ENCODE measurements at regions not wholly inside any gene's neighbourhood (a gene's known extent, or its start where the extent isn't known, plus 50 kb on each side); places are given as distances from the start of the nearest gene placed in this dataset.

DNA sequence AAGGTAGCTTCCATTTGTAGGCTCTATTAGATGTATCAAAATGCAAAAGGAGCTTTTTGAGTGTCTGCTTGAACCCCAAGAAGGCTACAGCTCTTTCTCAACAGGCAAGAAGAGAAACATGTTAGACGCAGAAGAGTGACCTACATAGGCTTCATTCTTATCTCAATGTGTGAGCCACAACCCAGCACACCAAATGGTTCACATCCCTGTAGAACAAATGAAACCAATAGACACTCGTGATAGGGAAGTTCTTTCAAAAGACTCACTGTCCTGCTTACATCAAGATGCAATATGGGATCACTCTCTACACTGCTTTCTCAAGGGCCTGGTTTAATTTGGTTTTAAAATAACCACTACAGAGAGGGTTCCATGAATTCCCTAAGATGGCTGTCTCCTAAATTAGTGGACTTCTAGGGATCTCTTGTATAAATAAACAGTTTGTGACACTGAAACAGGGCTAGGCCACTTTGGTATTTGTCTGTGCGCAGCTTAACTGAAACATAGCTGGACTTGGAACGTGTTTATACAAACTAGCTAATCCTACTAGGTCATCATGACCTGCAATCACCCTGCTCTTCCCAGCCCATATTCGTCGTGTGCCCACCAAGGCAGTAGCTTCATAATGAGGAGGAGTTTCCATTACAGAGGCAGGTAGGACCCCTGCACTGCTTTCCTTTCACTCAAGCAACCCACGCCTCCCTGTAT is 225.4 kb upstream of the PREP start:
- no peak for DNase-seq

DNA sequence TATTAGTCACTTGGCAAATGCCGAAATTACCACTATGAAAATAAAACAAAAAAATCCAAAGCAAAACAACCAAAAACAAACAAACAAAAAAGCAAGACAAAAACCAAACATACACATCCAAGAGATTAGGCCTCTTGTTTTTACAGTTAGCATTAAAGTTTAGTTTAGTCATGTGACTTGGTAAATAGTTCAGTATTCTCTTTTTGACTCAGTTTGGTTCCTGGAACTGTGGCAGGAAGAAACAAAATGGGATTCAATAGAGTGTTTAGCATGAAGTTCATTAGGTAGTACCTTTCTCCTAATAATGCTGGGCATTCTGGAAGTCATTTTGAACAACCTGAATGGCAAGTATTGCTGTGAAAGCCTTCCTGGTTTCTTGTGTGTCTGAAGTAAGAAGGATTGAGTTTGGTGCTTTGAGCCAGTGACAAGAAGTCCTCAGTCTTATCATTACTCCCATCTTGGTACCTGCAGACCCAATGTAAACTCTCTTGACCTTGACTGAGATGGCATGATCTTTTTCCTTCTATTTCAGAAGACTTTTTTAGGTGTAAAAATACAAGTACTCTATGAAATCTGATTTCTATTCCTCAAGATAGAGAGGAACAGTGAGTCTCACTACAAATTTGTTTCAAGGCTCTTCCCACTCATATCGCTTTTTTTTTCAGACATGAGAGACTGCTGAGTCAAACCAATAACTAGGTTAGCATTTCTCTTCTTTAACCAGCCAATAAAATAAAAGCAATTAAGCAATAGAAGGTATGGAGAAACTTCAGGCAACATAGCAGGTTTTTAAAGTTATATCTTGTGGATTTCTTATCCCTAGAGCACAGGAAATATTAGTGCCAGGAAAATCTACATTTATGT is 223.6 kb upstream of the PREP start:
- DNase-seq = no peak

DNA sequence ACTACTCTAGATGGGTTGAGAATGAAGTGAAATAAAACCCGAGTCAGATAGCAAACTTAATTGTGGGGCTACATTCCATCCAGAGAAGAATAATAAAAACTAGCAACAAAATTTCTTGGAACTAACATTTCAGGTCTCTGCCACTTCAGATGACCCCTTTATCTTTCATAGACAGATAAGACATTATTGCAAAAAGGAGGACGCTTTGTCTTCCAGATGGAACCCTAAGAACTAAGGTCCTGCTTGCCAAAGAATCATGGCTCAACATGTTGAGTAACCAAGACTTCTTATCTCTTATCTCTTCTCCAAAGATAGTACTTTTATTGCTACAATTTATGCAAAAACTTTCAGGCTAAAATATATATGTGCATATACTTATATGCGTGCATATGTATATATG is 221.1 kb upstream of the PREP start:
- no peak for DNase-seq

DNA sequence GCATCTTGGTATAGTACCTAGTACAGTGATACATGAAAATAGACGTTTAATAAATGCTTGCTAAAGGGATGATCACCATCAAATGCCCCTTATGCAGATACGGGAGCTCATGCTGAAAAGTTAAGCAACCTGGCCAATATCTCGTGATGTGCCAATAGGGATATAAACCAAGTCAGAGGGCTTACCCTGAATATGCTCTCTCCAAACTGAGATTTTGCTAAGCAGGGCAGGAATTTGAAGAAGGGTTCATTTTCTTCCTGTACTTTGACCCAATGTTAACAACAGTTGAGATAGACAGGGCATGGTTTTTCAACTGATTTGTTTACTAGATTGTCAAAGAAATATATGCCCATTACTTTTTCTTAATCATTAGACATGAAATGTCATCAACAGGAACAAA is 219.3 kb upstream of the PREP start:
- no peak for DNase-seq

DNA sequence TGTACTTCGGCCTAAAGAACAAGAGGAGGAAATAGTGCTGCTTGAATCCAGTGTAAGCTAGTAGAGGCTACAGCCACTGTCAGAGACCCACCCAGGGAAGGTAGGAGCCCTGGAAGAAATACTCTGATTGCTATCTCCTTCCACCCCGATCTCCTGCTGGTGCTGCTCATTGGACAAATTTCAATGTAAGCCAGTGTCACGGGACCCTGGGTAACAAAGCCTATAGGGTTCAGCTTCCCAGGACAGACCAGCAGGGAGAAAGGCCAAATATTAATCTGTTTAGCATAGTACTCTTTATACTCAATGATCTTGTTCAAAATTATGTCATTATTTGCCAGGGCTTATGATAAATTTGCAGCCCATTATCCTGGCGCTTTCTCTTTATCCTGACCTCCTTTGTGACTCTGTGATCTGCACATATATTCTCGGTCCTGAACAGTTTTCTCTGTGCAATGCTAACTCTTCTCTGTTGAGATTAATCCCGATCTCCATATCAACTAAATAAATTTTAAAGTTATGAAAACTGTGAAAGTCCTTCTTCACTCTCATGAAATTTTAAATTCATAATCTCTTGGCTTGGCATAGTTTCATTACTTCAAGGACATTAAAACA is 218.8 kb upstream of the PREP start:
- no peak for DNase-seq

DNA sequence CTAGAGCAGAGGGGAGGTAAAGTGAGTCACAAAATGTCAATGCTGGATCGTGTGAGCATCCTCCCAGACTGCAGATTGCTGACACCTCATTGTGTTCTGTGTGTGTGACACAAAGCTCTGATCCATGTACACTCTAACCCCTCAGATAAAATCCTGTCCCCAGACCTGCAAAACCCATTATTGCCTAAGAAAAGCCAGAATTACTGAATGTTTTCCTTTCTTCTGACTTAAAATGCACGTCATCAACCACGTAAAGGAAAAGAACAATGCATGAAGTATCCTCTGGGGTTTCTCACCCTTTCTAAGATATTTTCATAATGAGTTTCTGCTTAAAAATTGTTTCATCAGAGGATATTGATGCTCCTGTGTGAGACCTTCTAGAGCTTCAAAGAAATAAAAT is 218.0 kb upstream of the PREP start:
- no peak for DNase-seq

DNA sequence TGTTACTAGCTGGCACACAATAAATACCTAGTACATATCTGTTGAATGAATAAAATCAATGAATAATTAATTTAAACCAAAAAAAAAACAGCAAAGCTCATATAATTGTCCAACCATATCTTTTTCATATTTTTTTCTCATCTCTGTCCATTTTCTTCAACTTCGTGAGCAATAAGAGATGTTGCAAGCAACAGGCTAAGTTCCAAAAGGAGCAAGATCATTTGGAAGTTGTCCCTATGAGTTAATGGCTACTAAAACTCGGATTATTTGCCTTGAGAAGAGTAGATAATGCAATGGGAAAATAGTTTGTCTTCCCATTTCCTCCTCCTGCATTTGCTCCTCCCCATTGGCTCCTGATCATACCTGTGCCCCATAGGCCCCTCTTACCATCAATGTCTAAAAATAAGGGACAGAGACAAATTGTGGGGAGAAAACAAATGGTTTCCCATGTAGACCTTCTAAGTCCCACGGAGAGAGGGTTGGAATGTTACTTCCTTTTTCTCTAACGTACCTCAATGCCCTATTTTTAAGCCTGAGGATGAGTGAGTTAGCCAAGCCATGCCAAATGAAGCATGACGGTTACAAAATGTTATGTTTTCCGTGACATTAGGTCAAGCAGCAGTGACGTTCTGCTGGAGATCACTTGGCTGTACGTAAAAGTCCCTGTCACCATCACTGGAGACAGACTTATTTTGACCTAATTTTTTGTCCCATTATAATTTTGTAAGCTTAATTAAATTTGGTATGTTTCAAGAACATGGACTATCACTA is 217.3 kb upstream of the PREP start:
- DNase-seq = no peak

DNA sequence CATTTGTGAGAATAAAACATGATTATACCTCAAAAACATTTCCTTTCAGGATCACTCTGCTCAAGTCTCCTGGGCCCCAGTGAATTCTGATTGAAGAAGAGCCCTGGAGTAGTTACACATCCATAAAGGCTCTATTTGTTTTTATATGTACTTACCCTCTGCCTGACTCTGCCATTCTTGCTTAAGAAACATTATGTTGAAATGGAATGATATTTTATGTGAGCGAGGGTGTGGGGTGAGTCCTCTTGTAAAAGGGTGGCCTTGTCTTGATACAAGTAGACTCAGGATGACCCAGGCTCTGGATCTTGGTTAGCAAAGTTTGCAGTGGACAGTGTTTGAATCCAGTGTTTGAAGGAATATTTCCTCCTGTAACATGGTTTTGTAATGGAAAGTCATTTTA is 215.4 kb upstream of the PREP start:
- DNase-seq = no peak

DNA sequence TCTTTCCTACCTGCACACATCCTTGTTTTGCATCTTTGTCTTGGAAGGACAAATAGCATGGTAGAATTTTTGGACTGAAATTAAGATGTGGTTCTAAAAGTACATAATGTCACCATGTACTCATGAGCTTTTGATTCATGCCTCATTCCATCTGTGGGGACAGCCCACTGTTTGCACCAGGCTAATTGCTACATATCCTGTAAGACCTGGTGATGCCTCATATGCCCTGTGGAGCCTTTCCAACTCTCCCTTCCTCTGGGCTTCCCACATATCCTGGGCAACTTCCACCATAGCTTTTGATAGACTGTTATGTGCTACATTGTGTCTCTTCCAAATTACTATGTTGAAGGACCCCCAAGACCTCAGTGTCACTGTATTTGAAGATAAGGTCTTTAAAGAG is 213.6 kb upstream of the PREP start:
- DNase-seq = no peak

DNA sequence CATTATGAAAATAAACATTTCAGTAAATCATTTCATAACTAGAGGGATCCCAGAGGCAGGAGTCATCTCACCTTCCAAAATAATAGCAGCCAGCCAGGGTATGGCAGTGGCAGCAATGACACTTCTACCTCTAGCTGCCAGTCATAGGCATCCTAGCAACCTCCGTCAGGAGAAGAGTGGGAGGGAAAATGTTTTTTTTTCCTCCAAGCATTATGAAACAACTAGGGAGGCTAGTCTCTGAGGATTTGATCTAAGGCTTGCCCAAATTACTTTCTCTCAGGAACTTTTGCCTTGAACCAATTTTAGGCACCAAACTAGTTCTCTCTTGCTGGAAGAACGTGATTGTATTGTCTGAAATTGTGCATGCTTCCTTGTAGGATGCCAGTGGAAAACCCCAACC is 208.7 kb upstream of the PREP start:
- DNase-seq = no peak

DNA sequence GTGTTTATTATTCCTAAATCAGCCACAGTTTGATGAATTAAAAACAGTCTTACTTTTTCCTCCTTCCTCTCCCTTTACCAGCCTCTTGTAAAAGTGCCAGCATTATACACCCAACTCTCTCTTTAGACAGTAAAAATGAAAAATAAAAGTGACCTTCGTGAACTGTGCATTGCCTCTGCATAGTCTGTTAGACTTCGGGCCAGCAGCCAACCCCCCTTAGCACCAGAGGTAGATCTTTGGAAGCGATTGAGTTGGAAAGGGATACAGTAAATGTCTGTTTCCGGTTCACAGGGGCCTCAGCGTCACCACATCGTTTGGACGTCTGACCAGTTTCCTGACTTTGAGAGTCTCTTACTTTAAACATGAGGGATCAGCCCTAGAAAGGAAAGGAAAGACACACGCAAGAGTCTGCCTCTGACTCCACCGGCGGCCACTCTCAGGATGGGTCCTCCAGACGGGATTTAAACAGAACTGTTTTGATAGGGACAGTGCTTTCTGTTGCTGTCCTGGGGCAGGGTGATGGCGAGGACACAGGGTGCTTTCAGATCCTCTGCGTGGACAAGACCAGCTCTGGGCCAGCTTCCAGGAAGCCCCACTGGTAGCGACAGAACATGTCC is 206.6 kb upstream of the PREP start:
- DNase-seq = no peak

DNA sequence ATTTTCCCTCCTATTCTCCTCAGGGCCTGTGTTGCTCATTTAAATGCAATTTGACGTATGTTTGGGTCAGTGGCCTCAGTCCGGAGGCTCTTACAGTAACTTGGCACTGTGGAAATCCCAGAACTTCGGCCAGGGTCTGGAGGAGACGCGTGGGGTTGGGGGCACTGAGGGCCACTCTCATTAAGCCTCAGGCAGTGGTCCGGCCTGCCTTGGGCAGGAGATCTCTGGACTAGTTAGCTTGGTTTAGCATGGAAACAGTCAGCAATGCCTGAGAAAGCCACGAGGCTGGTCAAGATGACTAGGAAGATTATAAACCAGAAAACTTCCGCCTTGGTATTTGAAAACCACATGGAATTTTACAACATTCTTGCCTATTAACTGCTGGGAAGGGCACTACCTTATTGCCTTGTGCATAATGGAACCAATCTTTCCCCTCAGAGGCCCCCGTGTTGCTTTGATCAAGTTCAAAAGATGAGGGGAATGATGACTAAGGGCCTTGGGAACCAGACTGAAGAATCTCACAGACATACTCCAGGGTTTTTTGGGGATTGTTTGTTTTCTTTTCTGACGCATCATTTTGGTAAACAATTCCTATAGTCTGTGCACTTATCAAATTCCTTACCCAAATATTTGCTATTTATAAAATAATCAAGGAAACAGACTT is 206.0 kb upstream of the PREP start:
- DNase-seq = no peak

DNA sequence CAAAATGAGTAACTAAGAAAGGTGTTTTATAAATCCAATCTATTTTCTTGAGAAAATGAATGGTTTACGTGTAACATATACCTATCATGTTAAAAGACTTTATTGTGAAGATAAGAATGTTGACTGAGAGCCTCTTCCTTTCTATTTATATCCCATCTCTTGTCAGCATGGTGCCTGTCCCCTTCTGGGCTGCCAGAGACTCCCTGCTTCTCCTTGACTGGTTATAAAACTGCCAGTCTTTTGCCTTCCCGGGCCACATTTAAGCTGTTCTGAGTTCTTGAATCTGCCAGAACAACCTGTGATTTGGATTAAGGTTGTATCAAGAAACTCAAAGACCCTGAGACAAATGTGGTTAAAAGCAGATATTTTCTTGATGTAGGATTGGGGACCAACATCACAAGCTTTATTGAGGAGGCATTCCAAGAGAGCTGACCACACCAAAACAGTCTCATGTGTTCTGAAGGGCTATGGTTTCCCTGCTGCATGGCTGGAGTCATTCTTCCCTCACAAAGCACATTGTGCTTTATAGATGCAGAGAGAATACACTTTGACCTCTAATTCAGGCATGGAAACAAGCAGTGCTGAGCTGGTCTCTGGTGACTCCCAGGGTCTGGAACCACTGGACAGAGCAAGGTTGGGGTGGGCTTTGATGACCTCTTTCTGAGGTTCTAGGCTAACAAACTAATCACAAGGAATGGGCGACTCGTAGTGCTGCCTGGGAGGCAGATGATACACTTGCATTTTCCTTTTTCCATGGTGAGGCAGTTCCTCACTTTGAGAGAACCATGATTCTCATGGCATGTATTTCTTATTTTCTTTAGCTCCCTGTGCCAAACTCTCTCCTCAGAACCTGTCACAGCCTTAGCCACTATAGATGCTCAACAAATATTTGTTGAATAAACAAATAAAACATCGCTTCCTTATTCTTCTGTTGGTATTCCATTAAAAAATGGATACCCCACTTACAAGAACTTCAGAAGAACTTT is 205.0 kb upstream of the PREP start:
- DNase-seq = no peak

DNA sequence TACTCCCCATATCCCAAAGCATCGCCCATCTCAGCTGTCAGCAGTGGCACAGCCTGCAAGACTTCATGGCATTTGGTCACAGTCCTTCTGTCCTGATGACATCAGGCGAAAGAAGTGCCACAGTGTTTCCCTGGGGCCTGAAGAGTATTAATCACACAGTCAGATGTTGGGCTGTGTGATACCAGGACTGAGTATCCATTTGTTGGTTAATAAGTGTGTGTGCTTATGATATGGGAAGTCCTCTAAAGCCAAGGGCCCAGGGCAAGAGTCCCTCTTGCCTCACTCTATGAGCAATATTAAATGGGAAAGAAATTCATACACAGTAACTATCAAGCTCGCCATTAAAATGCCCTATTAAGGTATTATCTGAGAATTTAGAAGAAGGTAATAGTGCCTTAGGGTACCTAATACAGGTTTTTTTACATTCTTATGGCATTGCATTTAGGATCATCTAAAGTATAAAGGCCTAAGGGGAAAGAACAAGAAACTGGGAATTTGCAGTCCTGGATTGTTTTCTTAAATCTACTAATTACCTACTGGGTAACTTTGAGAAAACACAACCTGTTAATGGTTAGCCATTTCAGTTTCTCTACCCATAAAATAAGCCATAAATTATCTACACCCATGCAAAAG is 204.1 kb upstream of the PREP start:
- no peak for DNase-seq

DNA sequence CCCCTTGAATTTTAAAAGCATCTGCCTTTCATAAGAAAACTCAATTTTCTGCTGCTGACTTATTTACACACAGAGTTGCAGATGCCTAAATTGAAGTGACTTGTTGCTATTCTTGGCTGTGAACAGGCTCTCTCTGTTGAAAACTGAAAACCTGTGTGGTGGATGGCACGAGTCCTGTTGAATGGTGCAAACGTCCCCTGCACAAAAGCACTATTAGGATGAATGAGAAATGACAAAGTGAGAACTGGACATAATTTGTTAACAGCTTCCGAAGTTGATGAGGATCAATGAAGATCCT is 201.7 kb upstream of the PREP start:
- DNase-seq = no peak

DNA sequence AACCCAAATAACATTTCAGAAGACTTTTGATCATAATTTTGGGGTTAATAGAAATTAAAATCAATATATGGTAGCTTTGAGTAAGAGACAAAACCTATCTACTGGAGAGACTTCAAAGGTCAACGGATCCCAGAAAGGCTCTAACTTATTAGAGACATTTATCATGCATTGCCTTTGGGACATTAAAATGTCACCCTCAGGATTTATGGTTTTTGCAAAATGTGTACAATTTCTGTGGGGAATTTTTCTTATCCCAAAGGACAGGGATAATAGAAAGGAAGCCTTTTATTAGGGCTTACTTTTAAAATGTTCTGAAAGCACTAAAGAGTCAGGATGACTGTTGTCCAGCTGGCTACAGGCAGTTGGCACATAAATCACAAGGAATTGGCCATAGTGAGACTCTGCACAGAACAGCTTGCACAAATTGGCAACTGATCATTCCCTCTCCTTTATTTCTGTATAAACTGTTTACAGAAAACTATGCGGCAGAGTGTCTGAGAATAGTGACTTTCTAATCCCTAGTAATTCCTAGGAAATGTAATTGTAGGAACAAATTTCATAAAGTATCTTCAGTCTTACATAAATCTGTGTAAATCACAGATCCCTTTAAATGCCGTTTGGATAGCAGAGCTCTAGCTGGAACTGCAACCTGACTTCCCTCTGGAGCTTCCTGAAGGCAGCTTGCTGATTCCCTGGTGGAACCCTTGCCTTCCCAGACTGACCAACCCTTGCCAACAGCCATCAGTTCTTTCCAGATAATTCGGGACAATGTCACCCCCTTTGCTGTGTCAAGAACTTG is 201.1 kb upstream of the PREP start:
- no peak for DNase-seq

DNA sequence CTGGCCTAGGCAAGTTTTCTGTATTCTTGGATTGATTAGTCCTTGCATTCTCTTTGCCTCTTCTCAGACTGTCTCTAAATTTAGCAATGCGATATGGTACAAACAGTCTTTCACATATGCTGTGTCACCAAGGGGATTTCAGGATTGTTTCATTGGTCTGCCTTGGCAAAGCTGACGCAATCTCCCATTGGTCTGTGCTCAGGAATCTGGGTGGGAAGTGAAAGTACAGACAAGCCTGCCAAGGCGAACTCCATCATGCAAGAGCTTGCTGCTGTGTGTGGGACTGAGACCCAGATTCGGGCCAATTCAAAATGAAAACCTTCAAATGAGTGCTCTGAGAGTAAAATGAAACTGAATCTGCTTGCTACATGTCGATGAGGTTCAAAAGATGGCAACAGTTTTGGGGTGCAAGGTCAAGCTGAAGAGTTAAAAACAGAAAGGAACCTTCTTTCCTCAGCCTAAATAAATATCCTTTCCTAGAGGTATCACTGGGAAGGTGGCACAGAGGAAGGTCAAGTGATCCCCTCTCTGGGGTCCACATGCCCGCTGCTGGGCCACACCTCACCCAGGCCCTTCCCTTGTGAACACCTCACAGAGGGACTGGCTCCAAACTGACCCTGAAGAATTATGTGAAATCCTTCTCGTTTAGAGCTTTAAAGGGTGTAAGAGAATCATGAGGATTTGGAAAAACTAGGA is 198.8 kb upstream of the PREP start:
- no peak for DNase-seq

DNA sequence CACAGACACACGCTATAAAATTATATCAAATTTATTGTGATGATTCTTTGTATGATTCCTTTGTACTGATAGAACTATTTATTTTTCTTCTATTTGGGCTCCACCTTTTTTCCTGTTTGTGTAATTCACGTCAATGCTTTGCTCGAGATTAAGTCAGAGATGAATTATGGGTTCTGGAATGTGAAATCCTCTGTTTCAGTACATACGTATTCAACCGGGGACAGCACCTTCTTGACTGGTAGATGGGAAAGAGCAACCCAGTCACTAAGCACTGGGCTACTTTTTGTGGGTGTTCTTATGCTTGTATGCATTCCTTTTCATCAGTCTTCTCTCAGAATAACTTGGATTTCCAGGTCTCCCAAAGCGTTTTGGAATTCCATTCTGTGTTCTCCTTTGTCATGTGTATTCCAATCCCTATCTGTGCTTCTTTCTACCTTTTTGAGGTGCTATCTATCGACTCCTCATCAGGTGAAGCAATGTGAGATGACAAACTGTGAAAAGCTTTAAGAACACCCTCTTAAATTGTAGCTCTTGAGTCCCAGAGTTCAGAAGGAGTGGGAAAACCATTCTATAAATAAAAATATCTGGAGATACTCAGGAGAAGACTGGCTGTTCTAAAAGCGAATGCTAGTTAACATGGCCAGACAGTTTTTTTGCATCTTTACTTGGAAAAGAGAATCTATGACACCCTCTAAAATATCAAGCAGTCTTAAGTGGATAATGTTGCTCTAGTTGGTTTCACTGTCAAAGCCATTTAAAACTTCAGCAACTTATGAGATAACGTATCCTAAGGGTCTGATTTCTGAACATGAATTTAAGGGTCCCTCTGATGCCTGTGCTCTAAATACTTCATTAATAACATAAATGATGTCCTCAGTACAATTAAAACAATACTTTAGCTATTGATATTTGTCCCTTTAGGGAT is 197.7 kb upstream of the PREP start:
- no peak for DNase-seq

Data from NCI-H774 (cell line).